ENCODE measurements at regions not wholly inside any gene's neighbourhood (a gene's known extent, or its start where the extent isn't known, plus 50 kb on each side); places are given as distances from the start of the nearest gene placed in this dataset.

DNA sequence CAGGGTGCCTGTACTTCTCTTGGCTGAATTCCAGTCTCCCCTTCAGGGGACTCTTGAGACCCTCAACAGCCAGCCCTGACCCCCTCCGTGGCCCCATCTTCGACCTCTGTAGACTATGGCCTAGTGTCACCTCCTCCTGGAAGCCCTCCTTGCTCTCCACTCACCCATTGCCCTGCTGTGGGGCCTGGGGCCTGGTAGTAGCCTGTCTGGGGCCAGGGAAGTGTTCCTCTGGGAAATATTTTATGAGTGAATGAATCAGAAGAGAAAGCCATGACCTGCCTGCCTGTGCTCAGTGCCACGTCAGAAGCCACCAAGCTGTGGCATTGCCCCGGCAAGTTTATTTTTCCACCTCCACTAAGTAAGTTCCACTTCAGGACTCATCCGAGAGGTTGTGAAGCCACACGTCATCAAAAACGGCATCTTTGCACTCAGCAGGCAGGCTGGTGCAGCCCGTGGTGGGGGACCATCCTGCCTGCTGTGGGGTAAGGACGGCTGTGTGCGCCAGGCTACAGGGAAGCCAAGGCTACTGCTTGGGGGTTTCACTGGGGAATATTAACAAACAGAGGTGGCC, 59.6 kb upstream of the PPARA start (continued):
- TF ChIP-seq, protein P1, sequence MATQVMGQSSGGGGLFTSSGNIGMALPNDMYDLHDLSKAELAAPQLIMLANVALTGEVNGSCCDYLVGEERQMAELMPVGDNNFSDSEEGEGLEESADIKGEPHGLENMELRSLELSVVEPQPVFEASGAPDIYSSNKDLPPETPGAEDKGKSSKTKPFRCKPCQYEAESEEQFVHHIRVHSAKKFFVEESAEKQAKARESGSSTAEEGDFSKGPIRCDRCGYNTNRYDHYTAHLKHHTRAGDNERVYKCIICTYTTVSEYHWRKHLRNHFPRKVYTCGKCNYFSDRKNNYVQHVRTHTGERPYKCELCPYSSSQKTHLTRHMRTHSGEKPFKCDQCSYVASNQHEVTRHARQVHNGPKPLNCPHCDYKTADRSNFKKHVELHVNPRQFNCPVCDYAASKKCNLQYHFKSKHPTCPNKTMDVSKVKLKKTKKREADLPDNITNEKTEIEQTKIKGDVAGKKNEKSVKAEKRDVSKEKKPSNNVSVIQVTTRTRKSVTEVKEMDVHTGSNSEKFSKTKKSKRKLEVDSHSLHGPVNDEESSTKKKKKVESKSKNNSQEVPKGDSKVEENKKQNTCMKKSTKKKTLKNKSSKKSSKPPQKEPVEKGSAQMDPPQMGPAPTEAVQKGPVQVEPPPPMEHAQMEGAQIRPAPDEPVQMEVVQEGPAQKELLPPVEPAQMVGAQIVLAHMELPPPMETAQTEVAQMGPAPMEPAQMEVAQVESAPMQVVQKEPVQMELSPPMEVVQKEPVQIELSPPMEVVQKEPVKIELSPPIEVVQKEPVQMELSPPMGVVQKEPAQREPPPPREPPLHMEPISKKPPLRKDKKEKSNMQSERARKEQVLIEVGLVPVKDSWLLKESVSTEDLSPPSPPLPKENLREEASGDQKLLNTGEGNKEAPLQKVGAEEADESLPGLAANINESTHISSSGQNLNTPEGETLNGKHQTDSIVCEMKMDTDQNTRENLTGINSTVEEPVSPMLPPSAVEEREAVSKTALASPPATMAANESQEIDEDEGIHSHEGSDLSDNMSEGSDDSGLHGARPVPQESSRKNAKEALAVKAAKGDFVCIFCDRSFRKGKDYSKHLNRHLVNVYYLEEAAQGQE (IDR thresholded peaks at IDR 0.05; ENCODE audit: unreplicated experiment), result no peak
- TF ChIP-seq JUNB (IDR thresholded peaks at IDR 0.05; ENCODE audit: unreplicated experiment) (no peak), POLR2AphosphoS5 (IDR thresholded peaks at IDR 0.05; ENCODE audit: low read depth) (no peak)

DNA sequence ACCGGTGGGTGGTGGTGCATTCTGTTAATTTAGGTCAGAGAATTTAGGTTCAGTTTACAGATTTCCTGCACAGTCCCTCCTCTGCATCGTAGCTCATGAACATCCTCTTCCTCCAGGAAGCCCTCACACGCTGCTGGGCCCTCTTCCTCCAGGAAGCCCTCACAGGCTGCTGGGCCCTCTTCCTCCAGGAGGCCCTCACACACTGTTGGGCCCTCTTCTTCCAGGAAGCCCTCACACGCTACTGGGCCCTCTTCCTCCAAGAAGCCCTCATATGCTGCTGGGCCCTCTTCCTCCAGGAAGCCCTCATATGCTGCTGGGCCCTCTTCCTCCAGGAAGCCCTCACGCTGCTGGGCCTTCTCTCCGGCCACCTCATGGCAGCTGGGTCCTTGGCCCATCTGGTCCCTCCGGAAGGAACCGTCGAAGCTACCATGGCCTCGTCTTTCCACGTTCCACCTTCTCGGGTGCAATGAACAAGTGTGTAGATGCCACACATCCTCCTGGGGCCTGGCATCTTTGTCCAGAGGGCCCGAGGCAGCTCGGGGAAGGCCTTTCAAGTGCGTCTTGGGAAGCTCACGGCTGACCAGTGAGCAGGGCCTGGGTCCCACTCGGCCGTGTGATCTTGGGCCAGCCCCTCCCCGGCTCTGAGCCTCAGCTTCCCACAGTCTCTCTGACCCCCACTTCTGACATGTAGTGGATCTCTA, 58.9 kb upstream of the PPARA start:
- no peak for ATAC-seq
- H3K9me2 ChIP-seq (ENCODE audit: insufficient read depth), result no peaks in the 10 kb centered on the region

More for the DNA sequence above, 58.9 kb upstream of the PPARA start:
- H3K9me3 Mint-ChIP-seq, result peaks cover 2% of the 10 kb centered on the region; the same call in 1 of the 3 replicates
- Histone ChIP-seq H4K20me1 (replicated peaks; ENCODE audit: insufficient read depth) (no peaks in the 10 kb centered on the region), H3K4me1 (ENCODE audit: insufficient read depth) (no peaks in the 10 kb centered on the region), H3K27ac (ENCODE audit: low read depth) (no peak overlapping the region), H3K27me3 (ENCODE audit: insufficient read depth) (no peaks in the 10 kb centered on the region), H3K4me2 (no peak overlapping the region), H2AFZ (no peak overlapping the region), H3K36me3 (ENCODE audit: insufficient read depth) (no peaks in the 10 kb centered on the region), H3K4me3 (no peak overlapping the region), H3K79me2 (replicated peaks; ENCODE audit: insufficient read depth) (no peaks in the 10 kb centered on the region; the same call in 1 of the 2 replicates), H3F3A (replicated peaks; ENCODE audit: low read depth) (no peaks in the 10 kb centered on the region)
- H3K4me3 Mint-ChIP-seq, result no peak overlapping the region
- H3K27me3 Mint-ChIP-seq (ENCODE audit: insufficient read depth, low read depth, poor library complexity), result peaks cover 8% of the 10 kb centered on the region
- H3K36me3 Mint-ChIP-seq (ENCODE audit: low read depth), result no peaks in the 10 kb centered on the region; the same call in 2 of the 3 replicates
- no peak for DNase-seq (ENCODE audit: low spot score)
- H3K27ac Mint-ChIP-seq, result no peak overlapping the region
- no peaks in the 10 kb centered on the region; the same call in 2 of the 3 replicates for H3K4me1 Mint-ChIP-seq
- TF ChIP-seq EZH2phosphoT487 (IDR thresholded peaks at IDR 0.05; ENCODE audit: unreplicated experiment) (no peak), ZNF331 (CRISPR knock-in tag; IDR thresholded peaks at IDR 0.05; ENCODE audit: low read depth) (no peak), JUNB (IDR thresholded peaks at IDR 0.05; ENCODE audit: unreplicated experiment) (no peak), NANOG (IDR thresholded peaks at IDR 0.05; ENCODE audit: borderline replicate concordance) (no peak), STAT1 (IDR thresholded peaks at IDR 0.05; ENCODE audit: unreplicated experiment) (no peak), ZNF114 (CRISPR knock-in tag; IDR thresholded peaks at IDR 0.05) (no peak)
- TF ChIP-seq, protein P2, sequence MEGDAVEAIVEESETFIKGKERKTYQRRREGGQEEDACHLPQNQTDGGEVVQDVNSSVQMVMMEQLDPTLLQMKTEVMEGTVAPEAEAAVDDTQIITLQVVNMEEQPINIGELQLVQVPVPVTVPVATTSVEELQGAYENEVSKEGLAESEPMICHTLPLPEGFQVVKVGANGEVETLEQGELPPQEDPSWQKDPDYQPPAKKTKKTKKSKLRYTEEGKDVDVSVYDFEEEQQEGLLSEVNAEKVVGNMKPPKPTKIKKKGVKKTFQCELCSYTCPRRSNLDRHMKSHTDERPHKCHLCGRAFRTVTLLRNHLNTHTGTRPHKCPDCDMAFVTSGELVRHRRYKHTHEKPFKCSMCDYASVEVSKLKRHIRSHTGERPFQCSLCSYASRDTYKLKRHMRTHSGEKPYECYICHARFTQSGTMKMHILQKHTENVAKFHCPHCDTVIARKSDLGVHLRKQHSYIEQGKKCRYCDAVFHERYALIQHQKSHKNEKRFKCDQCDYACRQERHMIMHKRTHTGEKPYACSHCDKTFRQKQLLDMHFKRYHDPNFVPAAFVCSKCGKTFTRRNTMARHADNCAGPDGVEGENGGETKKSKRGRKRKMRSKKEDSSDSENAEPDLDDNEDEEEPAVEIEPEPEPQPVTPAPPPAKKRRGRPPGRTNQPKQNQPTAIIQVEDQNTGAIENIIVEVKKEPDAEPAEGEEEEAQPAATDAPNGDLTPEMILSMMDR (conservative IDR thresholded peaks at IDR 0.05; ENCODE audit: low read depth in 2 of 2), result no peak
- TF ChIP-seq, protein P3, sequence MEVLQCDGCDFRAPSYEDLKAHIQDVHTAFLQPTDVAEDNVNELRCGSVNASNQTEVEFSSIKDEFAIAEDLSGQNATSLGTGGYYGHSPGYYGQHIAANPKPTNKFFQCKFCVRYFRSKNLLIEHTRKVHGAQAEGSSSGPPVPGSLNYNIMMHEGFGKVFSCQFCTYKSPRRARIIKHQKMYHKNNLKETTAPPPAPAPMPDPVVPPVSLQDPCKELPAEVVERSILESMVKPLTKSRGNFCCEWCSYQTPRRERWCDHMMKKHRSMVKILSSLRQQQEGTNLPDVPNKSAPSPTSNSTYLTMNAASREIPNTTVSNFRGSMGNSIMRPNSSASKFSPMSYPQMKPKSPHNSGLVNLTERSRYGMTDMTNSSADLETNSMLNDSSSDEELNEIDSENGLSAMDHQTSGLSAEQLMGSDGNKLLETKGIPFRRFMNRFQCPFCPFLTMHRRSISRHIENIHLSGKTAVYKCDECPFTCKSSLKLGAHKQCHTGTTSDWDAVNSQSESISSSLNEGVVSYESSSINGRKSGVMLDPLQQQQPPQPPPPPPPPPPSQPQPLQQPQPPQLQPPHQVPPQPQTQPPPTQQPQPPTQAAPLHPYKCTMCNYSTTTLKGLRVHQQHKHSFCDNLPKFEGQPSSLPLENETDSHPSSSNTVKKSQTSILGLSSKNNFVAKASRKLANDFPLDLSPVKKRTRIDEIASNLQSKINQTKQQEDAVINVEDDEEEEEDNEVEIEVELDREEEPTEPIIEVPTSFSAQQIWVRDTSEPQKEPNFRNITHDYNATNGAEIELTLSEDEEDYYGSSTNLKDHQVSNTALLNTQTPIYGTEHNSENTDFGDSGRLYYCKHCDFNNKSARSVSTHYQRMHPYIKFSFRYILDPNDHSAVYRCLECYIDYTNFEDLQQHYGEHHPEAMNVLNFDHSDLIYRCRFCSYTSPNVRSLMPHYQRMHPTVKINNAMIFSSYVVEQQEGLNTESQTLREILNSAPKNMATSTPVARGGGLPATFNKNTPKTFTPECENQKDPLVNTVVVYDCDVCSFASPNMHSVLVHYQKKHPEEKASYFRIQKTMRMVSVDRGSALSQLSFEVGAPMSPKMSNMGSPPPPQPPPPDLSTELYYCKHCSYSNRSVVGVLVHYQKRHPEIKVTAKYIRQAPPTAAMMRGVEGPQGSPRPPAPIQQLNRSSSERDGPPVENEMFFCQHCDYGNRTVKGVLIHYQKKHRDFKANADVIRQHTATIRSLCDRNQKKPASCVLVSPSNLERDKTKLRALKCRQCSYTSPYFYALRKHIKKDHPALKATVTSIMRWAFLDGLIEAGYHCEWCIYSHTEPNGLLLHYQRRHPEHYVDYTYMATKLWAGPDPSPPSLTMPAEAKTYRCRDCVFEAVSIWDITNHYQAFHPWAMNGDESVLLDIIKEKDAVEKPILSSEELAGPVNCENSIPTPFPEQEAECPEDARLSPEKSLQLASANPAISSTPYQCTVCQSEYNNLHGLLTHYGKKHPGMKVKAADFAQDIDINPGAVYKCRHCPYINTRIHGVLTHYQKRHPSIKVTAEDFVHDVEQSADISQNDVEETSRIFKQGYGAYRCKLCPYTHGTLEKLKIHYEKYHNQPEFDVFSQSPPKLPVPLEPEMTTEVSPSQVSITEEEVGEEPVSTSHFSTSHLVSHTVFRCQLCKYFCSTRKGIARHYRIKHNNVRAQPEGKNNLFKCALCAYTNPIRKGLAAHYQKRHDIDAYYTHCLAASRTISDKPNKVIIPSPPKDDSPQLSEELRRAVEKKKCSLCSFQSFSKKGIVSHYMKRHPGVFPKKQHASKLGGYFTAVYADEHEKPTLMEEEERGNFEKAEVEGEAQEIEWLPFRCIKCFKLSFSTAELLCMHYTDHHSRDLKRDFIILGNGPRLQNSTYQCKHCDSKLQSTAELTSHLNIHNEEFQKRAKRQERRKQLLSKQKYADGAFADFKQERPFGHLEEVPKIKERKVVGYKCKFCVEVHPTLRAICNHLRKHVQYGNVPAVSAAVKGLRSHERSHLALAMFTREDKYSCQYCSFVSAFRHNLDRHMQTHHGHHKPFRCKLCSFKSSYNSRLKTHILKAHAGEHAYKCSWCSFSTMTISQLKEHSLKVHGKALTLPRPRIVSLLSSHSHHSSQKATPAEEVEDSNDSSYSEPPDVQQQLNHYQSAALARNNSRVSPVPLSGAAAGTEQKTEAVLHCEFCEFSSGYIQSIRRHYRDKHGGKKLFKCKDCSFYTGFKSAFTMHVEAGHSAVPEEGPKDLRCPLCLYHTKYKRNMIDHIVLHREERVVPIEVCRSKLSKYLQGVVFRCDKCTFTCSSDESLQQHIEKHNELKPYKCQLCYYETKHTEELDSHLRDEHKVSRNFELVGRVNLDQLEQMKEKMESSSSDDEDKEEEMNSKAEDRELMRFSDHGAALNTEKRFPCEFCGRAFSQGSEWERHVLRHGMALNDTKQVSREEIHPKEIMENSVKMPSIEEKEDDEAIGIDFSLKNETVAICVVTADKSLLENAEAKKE (CRISPR knock-in tag; IDR thresholded peaks at IDR 0.05), result no peak

Measured in GM23338 (cell line).